ENCODE measurements at regions not wholly inside any gene's neighbourhood (a gene's known extent, or its start where the extent isn't known, plus 50 kb on each side); places are given as distances from the start of the nearest gene placed in this dataset.

DNA sequence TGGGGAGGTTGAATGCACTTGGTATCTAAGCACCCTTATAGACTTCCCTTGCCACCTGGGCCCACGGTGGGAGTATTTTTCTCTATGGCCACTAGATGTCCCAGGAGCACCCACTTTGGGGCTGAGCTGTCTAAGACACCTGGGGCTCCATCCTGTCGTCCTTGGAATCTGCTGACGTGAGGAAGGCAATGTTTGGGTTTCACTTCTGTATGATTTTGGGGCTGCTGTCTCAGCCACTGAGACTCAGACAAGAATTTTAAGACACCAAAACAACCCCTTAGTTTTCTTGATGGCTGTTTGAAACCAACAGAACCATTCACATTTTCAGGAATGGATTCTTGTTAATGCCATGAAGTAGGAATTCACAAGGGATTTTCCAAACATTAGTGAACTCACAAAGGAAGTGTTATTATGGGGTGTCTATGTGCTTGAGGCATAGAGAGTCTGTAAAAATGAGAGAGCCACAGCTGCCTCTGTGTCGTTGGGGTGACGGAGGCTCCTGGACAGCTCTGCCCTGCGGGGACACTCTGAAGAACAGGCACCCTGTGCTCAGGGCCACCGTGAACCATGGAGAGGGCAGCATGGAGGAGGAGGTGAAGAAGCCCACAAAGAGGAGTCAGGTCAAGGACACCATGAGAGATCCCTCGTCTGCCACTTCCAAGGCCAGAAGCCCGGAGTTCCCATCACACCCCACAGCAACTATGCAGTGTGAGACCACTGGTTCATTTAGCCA lies 106.8 kb upstream of the SPATA13 start:
- no peaks in the 10 kb centered on the region for H3K36me3 ChIP-seq
- H3K4me3 ChIP-seq = no peak overlapping the region
- H3K27ac ChIP-seq = peak overlapping the region; percentile 39 to 45
- H3K27me3 ChIP-seq = no peaks in the 10 kb centered on the region
- DNase-seq (ENCODE audit: low spot score) = no peak
- H3K4me1 ChIP-seq = peaks cover 0 to 33% of the 10 kb centered on the region in 2 donors
- no peaks in the 10 kb centered on the region for H3K9me3 ChIP-seq
- TF ChIP-seq, protein P1, sequence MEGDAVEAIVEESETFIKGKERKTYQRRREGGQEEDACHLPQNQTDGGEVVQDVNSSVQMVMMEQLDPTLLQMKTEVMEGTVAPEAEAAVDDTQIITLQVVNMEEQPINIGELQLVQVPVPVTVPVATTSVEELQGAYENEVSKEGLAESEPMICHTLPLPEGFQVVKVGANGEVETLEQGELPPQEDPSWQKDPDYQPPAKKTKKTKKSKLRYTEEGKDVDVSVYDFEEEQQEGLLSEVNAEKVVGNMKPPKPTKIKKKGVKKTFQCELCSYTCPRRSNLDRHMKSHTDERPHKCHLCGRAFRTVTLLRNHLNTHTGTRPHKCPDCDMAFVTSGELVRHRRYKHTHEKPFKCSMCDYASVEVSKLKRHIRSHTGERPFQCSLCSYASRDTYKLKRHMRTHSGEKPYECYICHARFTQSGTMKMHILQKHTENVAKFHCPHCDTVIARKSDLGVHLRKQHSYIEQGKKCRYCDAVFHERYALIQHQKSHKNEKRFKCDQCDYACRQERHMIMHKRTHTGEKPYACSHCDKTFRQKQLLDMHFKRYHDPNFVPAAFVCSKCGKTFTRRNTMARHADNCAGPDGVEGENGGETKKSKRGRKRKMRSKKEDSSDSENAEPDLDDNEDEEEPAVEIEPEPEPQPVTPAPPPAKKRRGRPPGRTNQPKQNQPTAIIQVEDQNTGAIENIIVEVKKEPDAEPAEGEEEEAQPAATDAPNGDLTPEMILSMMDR (IDR thresholded peaks at IDR 0.05) = peak in 1 of 2 donors; percentile 80

DNA sequence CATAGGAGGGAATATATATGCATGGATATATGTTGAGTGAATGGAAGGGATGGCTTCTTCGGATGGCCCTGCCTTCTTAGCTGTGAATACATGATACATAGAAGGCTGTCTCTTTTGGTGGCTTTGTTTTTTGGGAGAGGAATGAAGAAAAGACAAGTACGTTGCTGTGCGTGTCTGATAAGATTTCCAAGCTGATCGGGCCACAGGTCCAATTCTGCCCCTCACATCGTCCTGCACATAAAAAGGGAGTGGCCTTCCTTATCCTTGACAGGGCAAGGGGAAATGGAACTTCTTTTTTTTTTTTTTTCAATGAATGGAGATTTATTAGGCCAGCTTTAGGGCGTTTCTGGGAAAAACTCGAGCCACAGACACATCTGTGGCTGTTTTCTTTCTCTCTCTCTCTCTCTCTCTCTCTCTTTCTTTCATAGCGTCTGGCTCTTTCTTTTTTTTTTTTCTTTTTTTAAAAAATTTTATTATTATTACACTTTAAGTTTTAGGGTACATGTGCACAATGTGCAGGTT lies 103.8 kb upstream of the SPATA13 start:
- H3K27ac ChIP-seq = no peak overlapping the region
- TF ChIP-seq, protein P1 (IDR thresholded peaks at IDR 0.05) = no peak

DNA sequence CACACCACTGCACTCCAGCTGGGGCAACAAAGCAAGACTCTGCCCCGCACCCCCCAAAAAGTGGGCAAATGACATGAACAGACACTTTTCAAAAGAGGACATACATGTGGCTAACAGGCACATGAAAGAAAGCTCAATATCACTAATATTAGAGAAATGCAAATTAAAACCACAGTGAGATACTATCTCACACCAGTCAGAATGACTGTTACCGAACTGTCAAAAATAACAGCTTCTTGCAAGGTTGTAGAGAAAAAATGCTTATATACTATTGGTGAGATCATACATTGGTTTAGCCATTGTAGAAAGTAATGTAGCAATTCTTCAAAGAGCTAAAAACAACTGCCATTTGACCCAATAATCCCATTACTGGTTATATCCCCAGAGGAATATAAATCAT lies 99.5 kb upstream of the SPATA13 start:
- Histone ChIP-seq H3K4me3 (no peak overlapping the region), H3K27me3 (no peaks in the 10 kb centered on the region), H3K4me1 (peaks cover 0 to 4% of the 10 kb centered on the region in 2 donors), H3K36me3 (no peaks in the 10 kb centered on the region), H3K9me3 (no peaks in the 10 kb centered on the region), H3K27ac (no peak overlapping the region)
- TF ChIP-seq, protein P1 (IDR thresholded peaks at IDR 0.05) = no peak
- no peak for DNase-seq (ENCODE audit: low spot score)

More for the DNA sequence above, 103.8 kb upstream of the SPATA13 start:
- no peak for DNase-seq (ENCODE audit: low spot score)
- H3K27me3 ChIP-seq = no peaks in the 10 kb centered on the region
- no peak overlapping the region for H3K4me3 ChIP-seq
- H3K4me1 ChIP-seq = peaks cover 0 to 21% of the 10 kb centered on the region in 2 donors
- no peaks in the 10 kb centered on the region for H3K36me3 ChIP-seq
- H3K9me3 ChIP-seq = no peaks in the 10 kb centered on the region

DNA sequence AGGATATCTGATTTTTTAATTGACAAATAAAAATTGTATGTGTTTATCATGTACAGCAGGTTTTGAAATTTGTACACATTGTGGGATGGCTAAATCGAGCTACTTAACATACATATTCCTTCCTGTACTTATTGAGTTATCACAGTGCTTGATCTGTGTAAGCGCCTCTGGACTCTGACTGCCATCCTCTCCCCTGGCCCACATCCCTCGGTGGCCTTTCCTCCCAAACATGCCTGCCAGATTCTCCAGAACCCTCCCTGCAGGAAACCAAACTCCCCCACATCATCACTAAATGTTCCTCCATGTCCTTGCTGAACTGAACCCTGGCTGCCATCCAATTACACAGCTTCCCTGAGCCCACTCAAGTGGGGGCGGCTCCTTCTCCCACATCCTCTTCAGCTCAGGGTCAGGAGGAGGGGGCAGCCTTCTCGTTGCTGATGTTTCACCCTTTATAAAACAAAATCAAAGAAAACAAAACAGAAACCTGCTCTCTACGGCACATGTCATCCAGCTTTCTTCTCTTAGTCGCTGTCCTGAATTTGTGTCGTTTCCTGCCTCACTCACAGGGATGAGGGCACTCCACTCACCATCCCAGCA lies 97.1 kb upstream of the SPATA13 start:
- TF ChIP-seq, protein P1 (IDR thresholded peaks at IDR 0.05) = no peak
- H3K4me3 ChIP-seq = no peak overlapping the region
- H3K36me3 ChIP-seq = no peaks in the 10 kb centered on the region
- no peaks in the 10 kb centered on the region for H3K27me3 ChIP-seq
- peak overlapping the region; percentile 26 to 42 for H3K27ac ChIP-seq
- H3K9me3 ChIP-seq = no peaks in the 10 kb centered on the region
- peaks cover 0 to 4% of the 10 kb centered on the region in 2 donors for H3K4me1 ChIP-seq
- no peak for DNase-seq (ENCODE audit: low spot score)

DNA sequence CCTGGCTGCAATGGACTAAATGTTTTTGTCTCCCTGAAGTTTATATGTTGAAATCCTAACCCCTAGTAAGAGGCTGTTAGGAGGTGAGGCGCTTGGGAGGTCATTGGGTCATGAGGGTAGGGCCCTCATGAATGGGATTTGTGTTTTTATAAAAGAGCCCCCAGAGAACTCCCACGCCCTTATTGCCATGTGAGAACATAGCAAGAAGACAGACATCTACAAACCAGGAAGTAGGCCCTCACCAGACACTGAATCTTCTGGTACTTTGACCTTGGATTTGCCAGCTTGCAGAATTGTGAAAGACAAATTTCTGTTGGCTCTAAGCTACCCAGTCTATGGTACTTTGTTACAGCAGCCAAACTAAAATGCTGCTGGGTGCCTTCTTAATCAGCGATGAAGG lies 96.1 kb upstream of the SPATA13 start:
- TF ChIP-seq, protein P1 (IDR thresholded peaks at IDR 0.05) = no peak
- peaks cover 0 to 4% of the 10 kb centered on the region in 2 donors for H3K4me1 ChIP-seq
- H3K36me3 ChIP-seq = no peaks in the 10 kb centered on the region
- H3K27ac ChIP-seq = peak overlapping the region in 1 of 2 donors; percentile 26
- no peaks in the 10 kb centered on the region for H3K9me3 ChIP-seq
- no peak for DNase-seq (ENCODE audit: low spot score)
- H3K27me3 ChIP-seq = no peaks in the 10 kb centered on the region
- H3K4me3 ChIP-seq = no peak overlapping the region

Data from right atrium auricular region (tissue), 2 donors.